GM21737 (cell line): ENCODE measurements at regions not wholly inside any gene's neighbourhood (a gene's known extent, or its start where the extent isn't known, plus 50 kb on each side); places are given as distances from the start of the nearest gene placed in this dataset.

Source experiments
- ATAC-seq: cut with Tn5 transposase; IDR thresholded peaks from one replicate; pipeline ENCODE4 v1.9.1; 2021; ENCODE audit warnings: mild to moderate bottlenecking, moderate library complexity; ENCODE audit not compliant: unreplicated experiment

DNA sequence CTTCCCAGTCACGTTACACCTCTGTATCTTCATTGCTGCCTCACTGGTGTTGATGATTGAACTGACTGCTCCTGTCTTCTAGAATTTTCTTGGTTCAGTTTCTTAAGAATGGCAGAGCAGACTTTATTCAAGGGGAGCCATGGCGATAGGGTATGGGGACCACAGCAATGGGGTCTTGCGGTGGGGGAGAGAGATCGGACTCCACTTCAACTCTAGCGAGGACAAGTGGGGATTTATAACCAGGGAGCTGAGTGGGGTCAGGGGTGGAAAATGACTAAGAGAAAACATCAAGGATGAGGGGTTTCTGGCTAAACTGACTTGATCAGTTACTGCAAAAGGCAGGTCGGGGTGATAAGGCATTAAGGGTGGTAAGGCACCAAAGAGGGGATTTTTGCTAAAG lies 156.4 kb downstream of the CD83 start:
- no peak for ATAC-seq

DNA sequence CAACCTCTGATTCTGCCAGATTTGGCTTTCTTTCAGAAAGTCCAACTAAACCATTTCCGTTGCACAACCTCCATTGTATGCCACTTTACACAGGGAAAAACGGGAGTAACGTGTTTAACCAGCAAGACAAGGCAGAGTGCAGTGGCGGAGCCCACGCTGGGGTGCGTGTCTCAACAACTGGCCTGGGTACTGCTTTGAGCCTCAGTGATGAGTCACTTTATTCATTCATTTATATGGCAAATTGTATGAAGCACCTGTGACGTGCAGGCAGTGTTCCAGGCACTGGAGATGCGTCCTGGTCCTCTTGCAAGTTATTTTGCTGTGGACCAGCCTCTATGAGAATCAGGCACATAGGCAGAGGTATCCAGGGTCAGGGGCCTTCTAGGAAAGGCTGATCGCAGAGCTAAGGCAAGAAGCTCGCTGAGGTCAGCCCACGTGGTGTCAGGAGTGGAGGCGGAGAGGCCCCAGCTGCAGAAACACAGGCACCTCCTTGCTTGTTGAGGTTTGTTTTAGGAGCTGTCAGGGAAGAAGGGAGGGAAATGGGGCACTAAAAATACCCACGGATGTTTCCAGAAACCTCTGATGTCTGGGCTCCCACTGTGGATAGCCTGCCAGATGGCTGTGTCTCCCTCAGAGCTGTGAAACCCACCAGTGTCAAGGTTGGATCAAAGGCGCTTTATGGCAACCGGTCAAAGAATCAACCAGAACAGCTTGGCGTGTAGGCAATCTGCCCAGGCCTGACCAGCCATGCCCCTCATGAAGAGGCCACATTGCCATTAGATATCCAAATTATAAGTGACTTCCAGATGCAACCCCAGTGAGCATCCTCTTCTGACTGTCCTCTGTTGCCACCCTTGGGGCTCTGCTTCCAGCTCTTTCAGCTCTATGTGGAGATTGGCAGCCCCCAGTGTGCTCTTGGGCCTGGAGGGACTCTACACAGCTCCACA lies 157.2 kb downstream of the CD83 start:
- ATAC-seq = no peak

DNA sequence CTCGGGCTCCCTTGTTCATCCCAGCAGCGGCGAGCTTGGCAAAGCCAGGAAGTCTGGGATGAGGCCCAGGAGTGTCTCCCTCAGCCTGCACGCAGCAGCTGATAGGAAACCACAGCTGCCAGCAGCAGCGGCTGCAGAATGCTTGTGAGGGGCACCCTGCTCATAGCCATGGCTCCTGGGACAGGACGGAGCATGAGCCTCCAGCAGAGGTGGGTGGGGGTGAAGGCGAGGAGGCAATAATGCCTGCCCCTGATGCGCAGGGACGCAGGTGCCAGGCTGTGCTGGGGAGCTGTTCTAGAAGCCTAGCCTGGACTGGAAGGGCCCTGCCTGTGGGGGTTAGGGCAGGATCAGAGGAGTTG lies 157.9 kb downstream of the CD83 start:
- no peak for ATAC-seq

DNA sequence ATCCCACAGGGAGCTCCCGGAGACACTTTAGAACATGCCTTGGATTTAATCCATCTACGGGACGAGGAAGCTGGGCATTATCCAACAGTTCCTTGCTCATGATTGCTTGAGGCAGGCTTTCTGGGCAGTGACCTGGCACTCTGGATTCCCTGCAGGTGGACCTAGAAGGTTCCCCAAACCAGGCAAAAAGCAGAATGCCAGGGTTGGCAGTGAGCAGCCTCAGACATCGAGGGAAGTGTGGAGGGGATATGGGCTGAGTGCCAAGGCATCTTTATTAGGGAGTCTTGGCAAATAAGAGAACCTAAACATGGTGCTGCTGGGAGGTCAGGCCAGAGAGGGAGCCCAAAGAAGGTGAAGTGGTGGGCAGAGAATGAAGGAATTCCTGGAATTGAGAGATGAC lies 158.5 kb downstream of the CD83 start:
- no peak for ATAC-seq

DNA sequence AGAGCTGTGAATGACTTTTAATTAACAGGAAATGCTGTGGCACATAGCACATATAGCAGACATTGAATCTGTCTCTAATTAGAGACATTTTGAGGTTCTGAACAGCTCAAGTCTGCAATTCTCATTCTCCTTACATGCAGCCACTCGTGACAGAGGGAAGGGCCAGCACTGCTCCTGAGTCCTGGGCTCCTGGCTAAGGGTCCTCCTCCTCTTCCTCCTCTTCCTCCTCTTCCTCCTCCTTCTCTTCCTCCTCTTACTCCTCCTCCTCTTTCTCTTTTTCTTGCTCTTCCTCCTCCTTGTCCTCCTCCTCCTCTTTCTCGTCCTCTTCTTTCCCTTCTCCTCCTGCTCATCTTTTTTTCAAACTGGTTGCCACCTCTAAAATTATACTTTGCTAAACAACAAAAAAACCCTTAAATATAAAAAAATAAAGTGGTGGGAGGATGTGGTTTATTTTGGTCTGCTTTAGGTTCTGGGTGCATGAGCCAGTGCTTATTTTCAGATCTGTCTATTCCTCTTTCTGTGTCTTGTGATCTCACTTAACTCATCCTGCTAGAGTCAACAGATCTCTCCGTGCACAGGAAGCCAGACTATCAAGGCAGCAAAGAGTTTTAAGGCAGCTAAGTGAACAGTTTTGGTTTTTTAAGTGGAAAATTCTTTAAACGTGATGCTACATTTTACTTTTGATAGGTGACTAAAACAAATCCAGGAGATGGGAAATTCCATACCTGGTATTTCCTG lies 159.3 kb downstream of the CD83 start:
- peak; percentile 89 for ATAC-seq

DNA sequence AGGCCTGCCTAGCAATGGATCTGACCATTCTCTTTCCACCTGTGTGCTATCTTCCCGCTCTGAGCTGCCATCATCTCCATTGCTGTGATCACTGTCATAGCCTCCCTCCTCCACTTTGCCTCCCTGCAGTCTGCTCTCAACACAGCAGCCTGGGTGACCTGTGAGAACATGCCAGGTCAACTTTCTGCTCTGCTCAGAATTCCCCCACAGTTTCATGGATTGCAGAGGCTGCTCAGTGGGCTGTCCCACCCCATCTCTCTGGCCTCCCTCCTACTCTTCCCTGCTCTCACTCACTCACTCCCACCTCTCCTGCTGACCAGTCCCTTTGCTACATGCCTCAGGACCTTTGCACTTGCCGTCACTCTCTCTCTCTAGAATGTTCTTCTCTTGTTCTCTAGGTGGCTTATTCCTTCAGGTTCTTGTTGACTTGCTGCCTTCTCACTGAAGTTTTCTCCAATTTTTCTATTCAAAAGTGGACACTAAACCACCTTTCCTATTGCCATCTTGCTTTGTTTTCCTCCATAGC lies 159.9 kb downstream of the CD83 start:
- ATAC-seq = peak; percentile 27

DNA sequence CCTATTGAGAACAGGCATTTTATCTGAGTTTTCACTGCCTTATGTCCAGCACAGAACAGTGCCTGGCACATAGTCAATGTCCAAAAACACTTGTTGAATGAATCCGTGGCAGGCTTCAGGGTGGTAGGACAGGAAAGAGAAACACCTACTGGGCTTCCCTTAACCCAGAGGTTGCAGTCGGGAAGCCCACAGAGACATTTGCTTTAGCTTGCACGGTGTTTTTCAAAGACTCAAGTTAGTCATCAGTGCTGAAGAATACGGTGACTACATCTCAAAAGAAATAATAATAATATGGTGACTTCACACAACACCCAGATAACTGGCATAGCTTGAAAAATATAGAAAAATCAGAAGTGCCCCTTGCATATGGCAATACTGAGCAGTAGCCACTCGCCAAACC lies 160.4 kb downstream of the CD83 start:
- ATAC-seq = no peak

DNA sequence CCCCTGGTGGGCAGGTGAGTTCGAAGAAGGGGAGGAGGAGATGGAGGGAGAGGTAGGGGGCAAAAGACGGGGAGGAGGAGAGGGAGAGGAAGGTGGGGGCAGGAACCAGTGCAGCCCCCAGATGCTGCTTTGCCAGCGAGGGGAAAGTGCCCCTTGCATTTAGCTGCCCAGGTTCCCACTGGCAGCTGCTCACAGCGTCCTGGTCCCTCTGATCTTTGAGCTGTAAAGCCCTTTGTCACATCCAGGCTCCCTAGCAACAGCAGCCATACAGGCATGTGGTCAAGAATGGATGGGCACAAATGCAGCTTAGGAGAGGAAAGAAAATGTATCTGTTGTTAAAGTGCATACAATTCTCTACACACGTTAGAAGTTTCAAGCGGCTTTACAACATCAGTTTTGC lies 160.9 kb downstream of the CD83 start:
- ATAC-seq = no peak

DNA sequence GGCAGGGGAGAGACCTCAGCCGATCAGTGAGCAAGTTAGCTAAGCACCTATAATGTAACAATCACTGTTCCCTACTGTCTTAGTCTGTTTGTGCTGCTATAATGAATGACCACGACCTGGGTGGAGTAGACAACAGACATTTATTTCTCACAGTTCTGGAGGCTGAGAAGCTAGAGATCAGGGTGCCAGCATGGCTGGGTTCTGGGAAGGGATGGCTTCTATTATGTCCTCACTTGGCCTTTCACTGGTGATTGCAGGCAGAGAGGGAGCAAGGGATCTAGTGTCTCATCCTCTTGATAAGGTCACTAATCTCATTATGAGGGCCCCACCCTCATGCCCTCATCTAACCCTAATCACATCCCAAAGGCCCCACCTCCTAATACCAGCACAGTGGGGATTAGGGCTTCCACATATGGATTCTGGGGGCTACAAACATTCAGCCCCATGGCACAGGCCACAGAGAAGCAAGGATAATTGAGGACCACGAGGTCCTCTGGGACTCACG lies 162.5 kb downstream of the CD83 start:
- ATAC-seq = no peak

DNA sequence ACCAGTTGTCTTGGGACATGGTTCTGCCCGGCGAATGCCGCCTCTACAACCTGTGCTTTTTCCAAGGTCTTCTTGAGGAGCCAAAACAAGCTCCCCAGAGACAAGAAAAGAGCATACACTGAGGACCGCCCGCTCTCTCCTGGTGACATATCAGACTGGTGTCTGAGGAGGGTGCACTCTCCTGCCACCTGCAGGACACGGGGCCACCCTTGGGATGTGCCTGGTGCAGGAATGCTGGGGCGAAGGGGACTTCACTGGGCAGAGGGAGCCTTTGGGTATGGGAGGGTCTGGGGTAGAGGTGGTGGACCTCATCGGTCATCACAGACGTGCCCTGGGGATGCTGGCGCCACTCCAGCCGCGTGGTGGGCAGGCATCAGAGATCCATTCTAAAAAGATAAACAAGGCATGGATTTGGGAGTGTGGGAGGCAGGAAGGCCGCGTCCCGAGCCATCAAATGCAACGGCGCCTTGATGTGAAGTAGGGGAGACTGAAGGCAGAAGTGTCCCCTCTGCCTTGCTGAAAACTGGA lies 163.3 kb downstream of the CD83 start:
- no peak for ATAC-seq

DNA sequence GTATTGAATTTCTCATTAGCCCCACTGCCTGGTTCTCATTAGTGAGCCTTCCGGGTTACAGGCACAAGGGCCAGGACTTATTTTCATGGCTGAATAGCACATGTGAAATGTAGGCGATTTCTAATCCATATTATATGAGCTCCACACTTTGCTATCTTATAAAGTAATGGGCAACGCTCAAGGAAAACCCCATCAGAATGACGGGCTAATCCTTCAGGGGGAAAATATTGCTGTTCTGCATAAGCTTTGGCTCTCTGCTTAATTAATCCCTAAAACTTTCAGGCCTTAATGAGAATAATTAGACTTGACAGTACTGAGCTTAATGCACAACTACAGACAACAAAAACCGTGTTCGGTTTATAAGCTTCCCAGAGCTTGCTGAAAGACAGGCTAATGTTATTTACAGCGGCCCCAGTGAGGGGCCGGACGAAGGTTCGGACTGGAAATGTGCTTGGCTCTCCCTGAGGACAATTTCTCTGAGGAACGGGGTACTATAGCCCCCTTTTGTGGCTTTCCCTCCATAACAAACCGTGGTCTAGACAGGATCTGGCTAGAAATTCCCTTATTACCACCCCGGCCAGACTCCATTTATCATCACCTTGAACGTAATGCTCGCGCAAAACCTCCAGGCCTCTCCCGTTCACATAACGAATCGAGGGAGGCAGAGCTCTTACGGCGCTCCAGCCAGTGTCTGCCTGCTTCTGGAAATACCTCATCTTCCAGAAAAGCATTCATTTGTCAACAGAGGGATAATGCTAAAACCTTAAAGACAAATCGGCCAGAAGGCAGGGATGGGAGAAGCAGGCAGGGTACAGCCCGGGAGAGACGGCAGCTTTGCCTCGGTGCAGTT lies 164.5 kb downstream of the CD83 start:
- no peak for ATAC-seq

DNA sequence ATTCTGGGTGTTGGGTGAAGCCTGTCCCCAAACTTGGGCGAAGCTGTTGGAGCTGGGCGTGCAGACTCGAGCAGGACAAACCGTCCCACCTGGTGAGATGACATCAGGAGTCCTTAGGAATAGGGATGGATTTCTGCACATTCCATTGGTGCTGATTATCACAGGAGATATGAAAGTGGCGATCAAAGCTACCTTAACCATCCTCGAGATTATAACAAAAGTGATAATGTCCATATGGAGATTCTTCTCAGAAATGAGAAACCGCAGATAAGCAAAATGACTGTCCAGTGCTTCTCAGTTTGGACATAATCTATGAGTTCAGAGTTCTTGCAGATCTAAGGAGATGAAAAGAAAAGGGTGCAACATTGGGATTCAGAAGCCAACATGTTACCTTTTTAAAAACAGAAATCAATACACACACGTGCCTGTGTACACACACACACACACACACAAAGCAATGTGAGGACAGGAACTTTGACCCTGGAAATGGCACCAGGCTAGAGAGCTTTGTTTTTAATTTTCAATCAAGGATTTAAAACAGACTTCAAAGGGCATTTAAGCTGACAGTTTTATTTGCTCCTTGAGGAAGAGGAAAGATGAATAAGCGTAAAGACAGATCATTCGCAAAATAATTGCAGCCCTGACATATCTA lies 165.4 kb downstream of the CD83 start:
- no peak for ATAC-seq

DNA sequence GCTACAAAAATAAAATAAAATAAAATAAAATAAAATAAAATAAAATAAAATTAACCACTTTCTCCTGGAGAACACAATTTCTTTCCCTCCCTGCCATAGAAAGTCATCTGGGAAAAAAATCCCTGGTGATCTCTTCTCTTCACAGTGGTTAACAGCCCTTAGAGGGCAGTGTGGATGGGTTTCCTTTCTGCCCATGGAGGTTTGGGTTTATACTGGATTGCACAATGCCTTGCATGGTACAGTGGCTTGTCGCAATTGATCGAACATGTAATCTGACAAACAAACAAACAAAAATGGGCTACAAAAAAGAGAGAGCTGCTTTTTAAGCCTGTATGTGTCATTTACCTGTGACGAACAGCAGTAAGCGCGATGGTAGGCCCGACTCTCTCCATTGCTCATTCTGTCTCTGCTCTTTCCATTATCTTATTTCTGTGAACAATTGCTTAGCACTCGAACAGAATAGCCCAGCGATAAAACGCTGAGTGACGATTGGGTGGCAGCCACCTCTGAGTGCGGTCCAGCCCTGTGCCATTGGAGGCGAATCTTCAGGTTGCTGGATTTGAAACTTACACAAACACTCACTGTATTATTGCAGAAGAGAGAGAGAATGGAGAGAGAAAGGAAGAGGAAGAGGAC lies 166.1 kb downstream of the CD83 start:
- no peak for ATAC-seq

DNA sequence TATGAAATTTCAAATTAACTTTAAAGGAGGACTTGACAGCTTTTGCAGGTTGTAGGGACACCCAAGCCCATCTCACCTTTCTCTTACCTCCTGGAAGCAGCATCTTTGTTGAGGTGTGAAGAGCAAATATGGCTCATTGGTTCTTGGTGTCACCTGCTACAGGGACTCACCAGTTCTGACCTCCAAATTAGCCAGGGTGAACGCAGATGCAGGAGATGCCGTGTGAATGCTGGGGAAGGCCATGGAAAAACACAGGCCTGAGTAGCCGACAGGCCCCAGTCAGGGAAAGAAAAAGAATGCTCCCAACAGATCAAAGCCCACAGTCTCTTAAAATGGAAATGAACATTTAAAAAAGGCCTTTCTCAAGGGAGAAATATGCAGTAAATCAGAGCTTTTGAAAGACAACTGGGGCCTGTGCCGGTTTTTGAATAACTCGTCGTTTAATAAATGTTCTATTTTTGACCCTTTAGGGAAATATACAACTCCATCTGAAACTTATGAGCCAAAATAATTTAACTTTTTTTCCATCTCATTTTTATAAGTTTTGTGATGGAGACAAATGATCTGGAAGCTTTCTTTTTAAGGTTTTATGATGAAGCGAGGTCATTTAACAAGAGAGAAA lies 167.5 kb downstream of the CD83 start:
- no peak for ATAC-seq

DNA sequence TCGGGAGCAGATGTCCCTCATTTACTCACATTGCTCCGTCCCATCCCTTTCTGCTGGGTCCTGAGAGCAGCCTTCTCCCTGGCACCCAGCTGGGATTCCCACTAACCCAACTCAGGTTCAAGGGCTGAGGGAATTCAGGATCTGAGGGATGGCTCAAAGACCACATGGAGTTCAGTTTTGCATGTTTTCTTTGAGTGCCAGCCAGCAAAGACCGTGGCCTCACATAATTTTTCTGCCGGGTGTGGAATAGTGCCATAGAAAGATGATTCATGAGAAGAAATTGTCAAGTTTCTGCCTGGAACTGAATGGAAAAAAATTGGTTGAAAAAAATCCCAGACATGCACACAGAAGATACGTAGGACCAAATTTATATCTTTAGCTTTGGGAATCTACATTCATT lies 168.6 kb downstream of the CD83 start:
- no peak for ATAC-seq

DNA sequence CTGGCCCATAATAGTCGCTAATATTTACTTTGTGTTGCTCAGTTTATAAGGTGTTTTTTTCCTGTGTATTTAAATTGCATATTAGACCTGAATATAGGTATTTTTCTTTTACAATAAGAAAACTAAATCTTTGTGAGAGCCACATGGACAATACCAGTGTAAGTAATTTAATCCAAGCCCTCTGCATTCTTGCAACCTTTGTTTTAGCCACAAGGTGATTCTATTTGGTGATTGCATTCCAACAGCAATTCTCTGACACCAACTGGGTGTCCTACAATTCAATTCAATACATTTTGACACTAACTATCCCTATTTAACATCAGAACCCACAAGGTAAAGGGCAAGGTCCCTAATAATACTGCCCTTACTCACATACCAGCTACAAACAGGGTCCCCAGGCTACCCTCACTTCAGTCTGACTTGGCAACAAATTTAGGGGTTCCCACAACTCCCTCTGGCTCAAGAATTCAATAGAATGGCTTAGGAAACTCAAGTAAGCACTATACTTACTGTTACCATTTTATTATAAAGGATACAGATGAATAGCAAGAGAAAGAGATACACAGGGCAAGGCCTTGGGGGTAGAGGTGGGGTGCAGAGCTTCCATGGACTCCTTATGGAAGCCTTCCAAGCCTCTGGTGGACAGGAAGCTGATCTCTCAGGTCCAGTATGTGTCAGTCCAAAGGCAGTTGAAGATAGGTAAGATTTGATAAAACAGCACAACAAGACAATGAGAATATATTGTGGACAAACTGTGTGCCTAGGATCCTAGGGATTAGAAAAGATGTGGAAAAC lies 169.3 kb downstream of the CD83 start:
- no peak for ATAC-seq

DNA sequence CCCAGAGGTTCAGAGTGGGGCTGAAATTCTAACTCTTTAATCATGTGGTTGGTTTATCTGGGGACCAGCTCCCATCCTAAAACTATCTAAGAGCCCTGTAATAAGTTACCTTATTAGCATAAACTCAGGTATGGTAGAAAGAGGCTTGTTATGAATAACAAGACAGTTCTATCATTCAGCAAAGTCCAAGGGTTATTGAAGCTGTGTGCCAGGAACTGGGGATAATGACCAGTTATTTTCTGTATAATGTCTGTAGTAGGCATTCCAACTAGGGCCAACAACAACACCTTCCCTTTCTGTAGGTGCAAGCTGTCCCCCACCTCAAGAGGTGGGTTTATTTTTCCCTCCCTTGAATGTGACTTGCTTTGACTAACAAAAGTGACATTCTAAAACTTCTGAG lies 170.1 kb downstream of the CD83 start:
- no peak for ATAC-seq

DNA sequence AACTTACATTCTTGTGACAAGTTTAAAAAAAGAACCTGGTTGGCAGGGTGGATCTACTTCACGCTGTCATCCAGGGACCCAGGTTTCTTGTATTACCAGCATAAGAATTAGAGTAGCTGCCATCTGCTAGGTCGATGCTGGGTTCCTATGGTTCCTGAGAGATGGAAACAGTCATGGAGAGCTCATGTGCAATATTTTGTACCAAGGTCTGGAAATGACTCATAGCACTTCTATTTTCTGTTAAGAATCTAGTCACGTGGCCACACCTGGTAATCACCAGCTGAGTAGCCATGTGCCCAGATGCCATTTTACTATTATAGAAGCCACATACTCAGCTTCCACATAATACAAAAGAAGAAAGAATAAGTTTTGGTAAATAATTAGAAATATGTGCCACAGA lies 171.3 kb downstream of the CD83 start:
- no peak for ATAC-seq
